Astrocyte (in vitro differentiated cells and primary cell): ENCODE measurements at regions not wholly inside any gene's neighbourhood (a gene's known extent, or its start where the extent isn't known, plus 50 kb on each side); places are given as distances from the start of the nearest gene placed in this dataset.

Experiments used
- DNase-seq: peaks from one replicate; pipeline ENCODE4 v3.0.0-alpha.2; 2010; ENCODE audit warnings: low read depth
- FAIRE-seq: peaks from 2 replicates; lab custom pipeline; 2011; peaks lifted over from hg19 to GRCh38; lab: Jason Lieb, UNC
- H2AFZ ChIP-seq: 2 replicates; pipeline ENCODE4 v1.6.0; 2012; ENCODE audit warnings: low read depth, low read length, inconsistent platforms
- H3K27ac ChIP-seq: 2 replicates; pipeline ENCODE4 v1.5.1; 2011; ENCODE audit warnings: low read depth, low read length, inconsistent platforms
- H3K27me3 ChIP-seq: 2 replicates; pipeline ENCODE4 v1.6.0; 2011; ENCODE audit warnings: low read length, inconsistent platforms; ENCODE audit not compliant: insufficient read depth
- H3K36me3 ChIP-seq: 2 replicates; pipeline ENCODE4 v1.5.1; 2011; ENCODE audit warnings: low read length, inconsistent platforms; ENCODE audit not compliant: insufficient read depth
- H3K4me1 ChIP-seq: 2 replicates; pipeline ENCODE4 v1.5.1; 2011; ENCODE audit warnings: low read length, inconsistent platforms; ENCODE audit not compliant: insufficient read depth
- H3K4me2 ChIP-seq: 2 replicates; pipeline ENCODE4 v1.6.0; 2012; ENCODE audit warnings: low read length, inconsistent platforms
- H3K4me3 ChIP-seq: 2 replicates; pipeline ENCODE4 v1.5.1; 2011; ENCODE audit warnings: low read depth, mild to moderate bottlenecking, low read length, inconsistent platforms; ENCODE audit not compliant: insufficient read depth
- H3K79me2 ChIP-seq: 2 replicates; pipeline ENCODE4 v1.6.0; 2012; ENCODE audit warnings: mild to moderate bottlenecking, low read length, inconsistent platforms; ENCODE audit not compliant: insufficient read depth
- H3K9ac ChIP-seq: 2 replicates; pipeline ENCODE4 v1.6.0; 2012; ENCODE audit warnings: mild to moderate bottlenecking, low read length, inconsistent platforms
- H3K9me3 ChIP-seq: 2 replicates; pipeline ENCODE4 v1.5.1; 2012; ENCODE audit warnings: low read depth, mild to moderate bottlenecking, low read length, inconsistent platforms; ENCODE audit not compliant: insufficient read depth
- H4K20me1 ChIP-seq: 2 replicates; pipeline ENCODE4 v1.6.0; 2012; ENCODE audit warnings: low read length, inconsistent platforms; ENCODE audit not compliant: insufficient read depth
- H3K27ac Mint-ChIP-seq: one replicate; pipeline ENCODE4 v1.8.0; 2021; ENCODE audit warnings: mild to moderate bottlenecking, mixed read lengths; ENCODE audit not compliant: unreplicated experiment
- H3K27me3 Mint-ChIP-seq: one replicate; pipeline ENCODE4 v1.8.0; 2021; ENCODE audit warnings: low read depth, mixed read lengths; ENCODE audit not compliant: unreplicated experiment
- H3K36me3 Mint-ChIP-seq: one replicate; pipeline ENCODE4 v1.8.0; 2021; ENCODE audit warnings: low read depth, mixed read lengths; ENCODE audit not compliant: unreplicated experiment
- H3K4me1 Mint-ChIP-seq: one replicate; pipeline ENCODE4 v1.8.0; 2021; ENCODE audit warnings: low read depth, mixed read lengths; ENCODE audit not compliant: unreplicated experiment
- H3K4me3 Mint-ChIP-seq: one replicate; pipeline ENCODE4 v1.8.0; 2021; ENCODE audit warnings: mild to moderate bottlenecking, moderate library complexity, mixed read lengths; ENCODE audit not compliant: unreplicated experiment
- H3K9me3 Mint-ChIP-seq: one replicate; pipeline ENCODE4 v1.8.0; 2021; ENCODE audit warnings: mild to moderate bottlenecking, mixed read lengths; ENCODE audit not compliant: unreplicated experiment
- CTCF ChIP-seq: IDR thresholded peaks from 2 replicates; pipeline ENCODE4 v1.5.1; 2011; ENCODE audit warnings: low read depth, mild to moderate bottlenecking, inconsistent platforms, low read length, moderate library complexity; ENCODE audit not compliant: insufficient read depth
- EZH2 ChIP-seq: IDR thresholded peaks from 2 replicates; pipeline ENCODE4 v1.6.1; 2012; ENCODE audit warnings: mild to moderate bottlenecking, low read length, inconsistent platforms; ENCODE audit not compliant: insufficient read depth

DNA sequence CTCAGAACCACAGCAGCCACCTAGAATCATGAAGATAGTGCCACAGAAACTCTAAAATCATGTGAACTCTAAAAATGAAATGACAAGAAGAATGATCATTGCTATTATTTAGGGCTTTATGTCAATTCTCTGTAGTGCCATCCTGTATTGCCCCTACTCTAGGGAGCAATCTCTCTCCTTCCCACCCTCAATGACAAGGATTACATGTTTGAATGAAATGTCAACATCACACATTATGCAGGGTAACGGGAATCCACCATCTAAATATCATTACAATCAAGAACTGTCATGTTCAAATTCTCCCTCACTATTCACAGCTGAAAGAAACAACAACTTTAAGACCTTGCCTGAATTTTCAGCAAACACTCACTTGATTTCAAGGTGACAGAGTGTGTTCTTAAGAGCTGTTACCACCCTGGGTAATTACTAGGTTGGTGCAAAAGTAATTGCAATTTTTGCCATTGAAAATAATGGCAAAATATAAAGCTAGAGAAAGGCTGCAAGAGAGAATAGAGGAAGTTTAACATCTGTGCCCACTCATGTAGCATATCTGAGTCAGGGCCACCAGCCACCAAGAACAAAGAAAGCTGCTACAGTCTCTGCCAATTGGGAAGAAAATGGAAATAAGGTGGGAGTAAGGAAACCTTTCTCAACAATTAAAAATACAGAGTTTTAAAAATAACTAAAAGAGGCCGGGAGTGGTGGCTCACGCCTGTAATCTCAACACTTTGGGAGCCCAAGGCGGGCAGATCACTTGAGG, 112.8 kb upstream of the PSMD7 start:
- Mint-ChIP-seq H3K27ac (no peak overlapping the region), H3K4me3 (no peak overlapping the region), H3K4me1 (no peaks in the 10 kb centered on the region), H3K27me3 (no peaks in the 10 kb centered on the region), H3K9me3 (peaks cover 4% of the 10 kb centered on the region), H3K36me3 (no peaks in the 10 kb centered on the region)
- Histone ChIP-seq H3K27ac (no peak overlapping the region), H4K20me1 (no peaks in the 10 kb centered on the region), H3K36me3 (no peaks in the 10 kb centered on the region), H3K9ac (no peak overlapping the region), H3K9me3 (no peaks in the 10 kb centered on the region), H3K27me3 (no peaks in the 10 kb centered on the region), H3K4me1 (no peaks in the 10 kb centered on the region), H3K79me2 (no peaks in the 10 kb centered on the region), H3K4me3 (no peak overlapping the region), H3K4me2 (no peak overlapping the region), H2AFZ (no peak overlapping the region)
- FAIRE-seq (no peak), DNase-seq (no peak)
- TF ChIP-seq CTCF (no peak), EZH2 (no peak)

DNA sequence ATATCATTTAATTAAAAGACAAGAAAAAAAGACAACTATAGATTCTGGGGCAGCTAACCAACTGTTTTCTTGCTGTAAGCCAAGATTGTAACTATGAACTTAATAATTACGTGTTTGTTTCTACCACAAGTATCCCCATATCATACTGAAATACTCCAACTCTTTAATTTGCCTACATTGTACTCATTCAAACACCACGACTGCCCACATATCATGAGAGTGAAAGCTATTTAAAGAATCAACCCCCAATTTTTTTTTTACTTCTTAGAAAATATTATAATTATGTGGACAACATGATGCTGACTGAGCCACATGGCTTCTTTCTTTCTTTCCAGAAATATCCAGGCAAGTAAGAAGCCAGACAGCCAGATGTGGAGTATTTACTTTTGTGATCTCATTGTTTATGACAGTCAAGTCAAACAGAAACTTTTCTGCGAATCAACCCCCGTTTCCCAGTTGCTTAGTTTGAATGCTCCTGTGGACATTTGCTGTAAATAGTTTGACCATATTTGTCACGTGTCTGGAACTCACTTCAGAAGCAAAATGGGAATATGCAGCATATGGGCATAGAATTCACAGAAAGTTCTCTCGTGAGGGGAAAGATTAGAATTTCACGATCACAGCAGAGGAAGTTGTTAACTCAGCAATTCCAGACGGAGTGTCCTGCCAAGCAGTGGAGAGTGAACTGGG, 126.8 kb upstream of the PSMD7 start:
- Mint-ChIP-seq H3K4me1 (peaks cover 3% of the 10 kb centered on the region), H3K27me3 (no peaks in the 10 kb centered on the region), H3K9me3 (peaks cover 4% of the 10 kb centered on the region), H3K27ac (no peak overlapping the region), H3K4me3 (no peak overlapping the region), H3K36me3 (no peaks in the 10 kb centered on the region)
- H3K4me2 ChIP-seq: peak overlapping the region; percentile 61
- no peak for TF ChIP-seq CTCF
- no peak for TF ChIP-seq EZH2
- no peaks in the 10 kb centered on the region for H3K4me1 ChIP-seq
- H3K9ac ChIP-seq: no peak overlapping the region
- no peaks in the 10 kb centered on the region for H3K79me2 ChIP-seq
- FAIRE-seq: no peak
- H3K9me3 ChIP-seq: no peaks in the 10 kb centered on the region
- H3K27ac ChIP-seq: no peak overlapping the region
- H3K36me3 ChIP-seq: no peaks in the 10 kb centered on the region
- no peak overlapping the region for H2AFZ ChIP-seq
- H3K4me3 ChIP-seq: no peak overlapping the region
- H4K20me1 ChIP-seq: no peaks in the 10 kb centered on the region
- H3K27me3 ChIP-seq: no peaks in the 10 kb centered on the region
- DNase-seq: no peak

- FAIRE-seq (no peak), DNase-seq (no peak)
- Histone ChIP-seq H4K20me1 (no peaks in the 10 kb centered on the region), H2AFZ (no peak overlapping the region), H3K9me3 (no peaks in the 10 kb centered on the region), H3K4me2 (no peak overlapping the region), H3K4me3 (no peak overlapping the region), H3K27ac (no peak overlapping the region), H3K36me3 (no peaks in the 10 kb centered on the region), H3K79me2 (no peaks in the 10 kb centered on the region), H3K9ac (no peak overlapping the region), H3K4me1 (no peaks in the 10 kb centered on the region), H3K27me3 (no peaks in the 10 kb centered on the region)
- Mint-ChIP-seq H3K4me3 (no peak overlapping the region), H3K27me3 (no peaks in the 10 kb centered on the region), H3K4me1 (peaks cover 3% of the 10 kb centered on the region), H3K27ac (no peak overlapping the region), H3K9me3 (peaks cover 4% of the 10 kb centered on the region), H3K36me3 (no peaks in the 10 kb centered on the region)
- TF ChIP-seq EZH2: no peak
- TF ChIP-seq CTCF: no peak
These were observed 127.5 kb upstream of the PSMD7 start for GRCh38 chr16:74169066-74169465.
